Activated CD4-positive, alpha-beta T cell treated with anti-CD3 and anti-CD28 coated beads, Interleukin-2, amount 50 U/mL, for 48 hours (primary cell): ENCODE measurements at regions not wholly inside any gene's neighbourhood (a gene's known extent, or its start where the extent isn't known, plus 50 kb on each side); places are given as distances from the start of the nearest gene placed in this dataset.

Source experiments
- DNase-seq, 2 experiments: peaks; one replicate each; pipeline ENCODE4 v3.0.0-alpha.2; 2020

DNA sequence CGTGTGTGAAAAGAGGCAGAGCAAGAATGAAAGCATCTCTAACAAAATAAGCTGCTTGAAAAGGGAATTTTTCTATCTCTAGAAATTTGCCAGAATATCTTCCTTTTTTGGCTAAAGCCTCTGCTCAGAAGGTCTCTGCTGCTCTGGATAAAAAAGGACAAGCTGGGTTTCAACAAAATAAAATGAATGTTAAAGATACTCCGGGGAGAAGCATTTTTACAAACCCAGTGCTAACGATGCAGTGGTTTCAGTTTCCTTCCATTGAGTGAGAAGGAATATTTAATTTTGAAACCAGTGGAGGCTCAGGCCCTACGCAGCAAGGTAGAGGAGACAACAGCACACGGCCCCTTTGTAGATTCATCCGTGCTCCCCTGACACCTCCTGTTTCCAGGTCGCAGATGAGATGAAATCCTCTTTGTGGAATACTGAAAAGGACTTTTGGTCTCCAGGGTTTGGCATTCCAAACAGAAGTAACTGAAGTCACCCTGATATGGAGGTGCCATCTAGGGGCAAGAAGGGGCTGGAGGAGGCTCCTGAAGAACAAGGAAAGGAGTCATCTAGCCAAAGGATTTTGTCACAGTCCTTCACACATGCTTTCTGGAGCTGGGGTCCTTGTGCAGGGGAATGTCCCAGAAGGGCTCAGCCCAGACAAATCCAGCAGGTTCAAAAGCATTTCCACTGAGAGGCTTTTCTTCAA lies 65.7 kb upstream of the SYT6 start:
- no peak for DNase-seq

DNA sequence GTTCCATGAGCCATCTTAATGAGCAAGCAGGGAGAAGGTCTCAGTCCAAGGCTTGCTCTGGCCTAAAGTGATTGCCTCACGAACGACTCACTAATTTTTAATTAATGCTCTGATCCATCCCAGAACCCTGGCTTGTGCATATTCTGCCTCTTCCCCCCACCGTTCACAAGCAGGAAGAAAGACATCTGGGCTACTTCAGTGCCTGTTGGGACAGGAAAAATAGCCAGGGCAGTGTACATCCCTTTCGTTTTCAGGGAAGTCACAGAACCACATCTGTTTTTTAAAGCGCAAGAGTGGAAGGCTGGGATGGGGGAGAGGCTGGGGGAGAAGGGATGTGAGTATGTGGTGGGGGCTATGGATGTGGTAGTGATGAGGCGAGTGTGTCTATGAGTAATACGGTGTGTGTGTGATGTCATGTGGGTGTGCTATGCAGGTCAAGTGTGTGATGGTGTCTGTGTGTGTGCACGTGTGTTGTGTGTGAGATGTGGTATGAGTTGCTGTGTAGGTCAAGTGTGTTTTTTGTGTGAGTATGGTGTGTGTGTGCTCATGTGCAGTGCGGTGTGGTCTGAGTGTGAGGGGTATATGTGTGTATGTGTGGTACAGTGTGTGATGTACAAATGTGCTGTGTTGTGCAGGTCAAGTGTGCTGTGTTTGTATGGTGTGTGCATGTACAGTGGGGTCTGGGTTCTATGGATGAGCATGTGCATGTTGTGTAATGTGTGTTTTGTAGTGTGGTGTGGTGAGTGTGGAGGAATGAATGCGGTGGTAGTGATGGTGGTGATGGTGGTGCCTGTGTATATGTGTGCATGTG lies 64.9 kb upstream of the SYT6 start:
- DNase-seq: no peak

DNA sequence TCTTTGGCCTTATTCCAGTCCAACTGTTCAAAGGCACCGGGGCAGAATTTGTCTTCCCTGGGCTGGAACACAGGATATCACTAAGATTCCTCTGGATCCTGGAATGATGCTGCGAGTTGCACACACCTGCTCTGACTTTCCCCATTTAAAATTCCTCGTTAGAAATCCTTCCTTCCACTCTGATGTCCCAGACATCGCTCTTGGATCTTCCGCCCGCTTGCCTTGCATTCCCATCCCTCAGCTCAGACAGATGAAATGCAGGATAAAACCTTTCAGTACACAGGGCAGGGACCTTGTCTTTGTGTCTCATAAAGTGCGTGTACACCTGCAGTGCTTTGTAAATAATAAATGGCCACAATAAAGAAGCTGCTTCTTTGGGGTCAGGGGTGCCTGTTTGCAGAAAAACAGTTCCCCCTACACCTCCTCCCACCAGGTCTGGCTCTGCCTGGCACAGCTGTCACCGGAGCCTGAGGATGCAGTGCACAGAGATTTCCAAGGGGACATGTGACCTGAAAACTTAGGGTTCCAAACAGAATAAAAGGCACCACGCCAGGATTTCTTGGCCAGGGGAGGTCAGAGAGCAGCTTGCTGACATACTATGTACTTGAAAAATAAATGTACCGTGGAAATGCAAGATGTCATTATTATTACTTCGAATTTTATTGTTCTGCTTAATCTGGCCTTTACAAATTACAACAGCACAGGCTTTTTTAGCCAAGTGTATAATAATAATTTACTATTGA lies 62.9 kb upstream of the SYT6 start:
- no peak for DNase-seq

DNA sequence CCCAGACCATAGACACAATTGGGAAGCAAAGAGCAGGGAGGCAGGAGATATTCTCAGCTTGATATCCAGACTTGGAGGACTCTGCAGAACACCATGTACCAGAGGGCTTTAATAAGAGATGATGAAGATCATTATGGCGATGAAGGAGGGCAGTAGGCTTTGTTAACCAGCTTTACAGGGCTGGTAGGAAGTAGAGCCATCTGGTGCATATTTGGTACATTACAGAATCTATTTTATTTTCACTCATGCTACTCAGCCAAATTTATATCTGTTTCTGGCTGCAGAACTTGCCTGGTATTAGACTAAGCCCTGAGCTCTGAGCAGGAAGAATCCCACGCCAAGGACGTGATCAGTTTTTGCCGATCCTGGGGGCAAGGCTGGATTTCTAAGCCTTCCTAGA lies 61.8 kb upstream of the SYT6 start:
- no peak for DNase-seq

DNA sequence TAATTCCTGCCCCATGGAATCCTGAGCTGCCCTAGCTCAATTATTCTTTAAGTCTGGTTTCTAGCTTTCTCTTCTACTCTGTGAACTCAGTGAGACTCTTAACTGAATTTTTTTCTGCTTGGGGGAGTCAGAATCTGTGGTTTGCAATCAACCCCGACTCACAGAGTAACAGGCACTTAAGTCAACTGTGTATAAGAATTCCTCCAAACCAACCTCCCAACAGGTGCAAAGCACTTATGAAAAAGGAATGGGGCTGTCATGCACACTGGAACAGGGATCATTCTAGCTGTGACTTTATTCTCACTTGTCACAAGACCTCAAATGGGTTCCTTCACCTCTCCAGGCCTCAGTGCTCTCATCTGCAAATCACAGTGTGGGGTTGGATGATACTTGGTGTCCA lies 60.3 kb upstream of the SYT6 start:
- DNase-seq: no peak

DNA sequence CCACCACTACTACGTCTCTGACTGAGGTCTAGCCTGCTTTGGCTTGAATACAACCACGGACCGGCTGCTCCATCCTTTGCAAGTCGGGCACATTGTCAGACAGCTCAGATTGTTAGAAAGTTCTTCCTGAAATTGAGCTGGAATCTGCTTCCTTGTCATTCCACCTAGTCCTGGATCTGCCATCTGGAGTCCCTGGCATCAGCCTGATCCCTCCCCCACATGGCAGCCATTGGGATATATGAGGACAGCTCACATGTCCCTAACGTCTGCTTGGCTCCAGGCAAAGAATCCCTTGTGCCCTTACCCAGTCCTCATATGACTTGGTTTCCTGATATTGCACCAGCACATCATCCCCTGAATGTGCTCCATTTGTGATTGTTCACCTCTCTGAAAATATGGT lies 56.3 kb upstream of the SYT6 start:
- DNase-seq: no peak

DNA sequence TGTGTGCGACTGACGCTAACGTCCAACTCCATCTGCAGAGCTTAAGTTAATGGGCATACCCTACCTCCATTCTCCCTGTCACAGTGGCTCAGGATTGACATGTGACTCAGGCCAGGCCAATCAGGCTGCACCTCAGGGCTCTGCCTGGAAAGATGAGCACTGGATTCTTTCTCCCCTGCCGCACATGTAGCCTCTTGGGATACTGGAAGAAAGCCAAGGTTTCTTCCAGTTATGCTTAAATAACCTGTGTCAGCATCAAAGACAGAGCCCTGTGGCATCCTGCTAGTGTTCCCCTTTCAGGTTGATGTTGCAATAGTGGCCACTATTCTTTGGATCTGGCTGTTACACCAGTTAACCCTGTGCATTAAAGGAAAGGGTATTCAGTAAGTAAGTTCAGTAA lies 55.0 kb upstream of the SYT6 start:
- DNase-seq: no peak

DNA sequence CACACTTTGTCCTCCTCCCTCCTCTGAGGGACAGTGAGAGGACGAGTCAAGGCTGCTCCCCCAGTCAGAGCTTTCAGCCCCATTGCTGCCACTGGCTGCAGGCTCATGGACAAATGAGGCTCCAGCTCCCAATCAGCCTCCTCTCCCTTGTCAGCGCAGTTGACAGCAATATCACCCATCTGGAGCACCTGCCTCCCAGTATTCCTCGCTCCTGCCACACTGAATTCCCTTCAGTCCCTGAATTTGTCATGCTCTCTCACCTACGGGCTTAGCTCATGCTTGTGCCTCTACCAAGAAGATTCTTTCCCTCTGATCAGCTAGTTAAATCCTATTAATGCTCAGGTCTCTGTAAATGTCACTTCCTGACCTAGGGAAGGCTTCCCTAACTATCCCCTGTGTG lies 54.4 kb upstream of the SYT6 start:
- DNase-seq: no peak

DNA sequence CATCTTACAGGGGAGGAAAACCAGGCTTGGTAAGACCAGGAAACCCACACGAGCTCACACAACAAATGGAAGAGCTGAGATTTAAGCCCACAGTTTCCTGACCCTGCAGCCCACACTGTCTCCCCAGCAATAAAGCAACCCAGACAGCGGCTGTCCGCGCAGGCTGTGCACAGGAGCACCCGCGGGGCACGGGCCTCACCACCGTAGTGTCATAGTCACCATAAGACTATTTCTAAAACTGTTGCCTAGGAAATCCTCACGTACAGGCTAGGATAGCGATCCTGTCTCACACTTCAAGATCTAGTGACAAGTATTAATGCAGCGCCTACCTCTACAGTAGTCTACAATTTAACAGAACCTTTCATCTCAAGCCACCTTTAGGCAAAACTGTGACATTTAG lies 54.0 kb upstream of the SYT6 start:
- no peak for DNase-seq

DNA sequence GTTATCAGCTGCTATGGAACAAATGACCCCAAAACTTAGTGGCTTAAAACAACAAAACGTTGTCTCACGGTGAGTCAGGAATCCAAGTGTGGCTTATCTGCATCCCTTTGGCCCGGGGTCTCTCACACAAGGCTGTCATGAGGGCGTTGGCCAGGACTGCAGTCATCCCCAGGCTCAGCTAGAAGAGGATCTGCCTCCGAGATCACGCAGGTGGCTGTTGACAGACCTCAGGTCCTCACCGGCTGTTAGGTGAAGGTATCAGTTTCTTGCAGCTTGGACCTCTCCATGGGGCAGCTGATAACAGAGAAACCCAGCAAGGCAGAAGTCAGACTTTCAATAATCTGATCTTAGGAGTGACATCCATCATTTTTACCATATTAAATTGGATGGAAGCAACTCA lies 52.7 kb upstream of the SYT6 start:
- no peak for DNase-seq

DNA sequence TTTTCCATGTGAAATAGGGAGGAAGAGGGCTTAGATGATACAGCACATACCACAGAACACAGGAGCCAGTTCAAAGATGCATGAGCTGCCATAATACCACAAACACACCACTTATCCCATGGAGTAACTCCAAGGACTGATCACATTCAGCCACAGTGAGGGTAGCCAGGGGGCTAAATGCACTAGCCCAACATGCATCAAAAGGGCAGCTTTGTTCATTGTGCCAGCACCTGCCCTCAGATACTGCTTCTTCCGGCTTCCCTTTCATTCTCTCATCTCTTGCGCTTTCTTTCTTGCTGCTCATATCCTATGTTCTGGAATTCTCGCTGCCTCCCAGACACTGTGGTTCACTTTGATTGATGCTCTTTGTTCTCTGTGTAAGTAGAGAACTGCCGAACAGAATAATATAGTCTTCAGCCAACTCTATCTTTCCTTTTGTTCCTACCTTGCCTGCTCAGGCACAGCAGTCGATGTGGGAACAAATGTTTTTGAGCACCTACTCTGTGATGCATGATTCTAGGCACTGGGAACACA lies 50.0 kb upstream of the SYT6 start:
- DNase-seq: no peak
